ENCODE measurements at regions not wholly inside any gene's neighbourhood (a gene's known extent, or its start where the extent isn't known, plus 50 kb on each side); places are given as distances from the start of the nearest gene placed in this dataset.
"Not testable (repeated sequence)": the region's sequence is repeated elsewhere in the genome, so short reads cannot be mapped to it uniquely, and the experiment has no call there.

- DNase-seq (ENCODE audit: low spot score), result no peak
Observed at GRCh38 chr1:55781003-55781402, 565.8 kb upstream of the USP24 start.

GRCh38 chr1:55777545-55777944 is 562.4 kb upstream of the USP24 start:
- no peak for DNase-seq (ENCODE audit: low spot score)

GRCh38 chr1:55775007-55775406 is 559.8 kb upstream of the USP24 start:
- DNase-seq (ENCODE audit: low spot score), result no peak

- DNase-seq (ENCODE audit: low spot score), result no peak
Observed at GRCh38 chr1:55774446-55774845, 559.3 kb upstream of the USP24 start.

GRCh38 chr1:55773211-55773940 is 558.2 kb upstream of the USP24 start:
- no peak for DNase-seq (ENCODE audit: low spot score)

- no peak for DNase-seq (ENCODE audit: low spot score)
Observed at GRCh38 chr1:55768327-55768952, 553.3 kb upstream of the USP24 start.

- DNase-seq (ENCODE audit: low spot score), result no peak
Observed at GRCh38 chr1:55767171-55767570, 552.0 kb upstream of the USP24 start.

GRCh38 chr1:55765505-55765904 is 550.3 kb upstream of the USP24 start:
- DNase-seq (ENCODE audit: low spot score), result not testable (repeated sequence)

GRCh38 chr1:55751776-55752175 is 536.6 kb upstream of the USP24 start:
- DNase-seq (ENCODE audit: low spot score), result no peak

- DNase-seq (ENCODE audit: low spot score), result no peak
Observed at GRCh38 chr1:55750628-55750995, 535.4 kb upstream of the USP24 start.

- DNase-seq (ENCODE audit: low spot score), result no peak
Observed at GRCh38 chr1:55749975-55750627, 534.9 kb upstream of the USP24 start.

GRCh38 chr1:55747408-55747841 is 532.3 kb upstream of the USP24 start:
- DNase-seq (ENCODE audit: low spot score), result no peak

GRCh38 chr1:55746710-55747109 is 531.5 kb upstream of the USP24 start:
- DNase-seq (ENCODE audit: low spot score), result no peak

- no peak for DNase-seq (ENCODE audit: low spot score)
Observed at GRCh38 chr1:55741516-55741915, 526.4 kb upstream of the USP24 start.

GRCh38 chr1:55735106-55735505 is 519.9 kb upstream of the USP24 start:
- no peak for DNase-seq (ENCODE audit: low spot score)

- no peak for DNase-seq (ENCODE audit: low spot score)
Observed at GRCh38 chr1:55726994-55727393, 511.8 kb upstream of the USP24 start.

- DNase-seq (ENCODE audit: low spot score), result no peak
Observed at GRCh38 chr1:55725378-55725777, 510.2 kb upstream of the USP24 start.

- DNase-seq (ENCODE audit: low spot score), result no peak
Observed at GRCh38 chr1:55724551-55725325, 509.6 kb upstream of the USP24 start.

- DNase-seq (ENCODE audit: low spot score), result no peak
Observed at GRCh38 chr1:55723001-55723400, 507.8 kb upstream of the USP24 start.

- no peak for DNase-seq (ENCODE audit: low spot score)
Observed at GRCh38 chr1:55720261-55720660, 505.1 kb upstream of the USP24 start.

- no peak for DNase-seq (ENCODE audit: low spot score)
Observed at GRCh38 chr1:55718758-55719671, 503.9 kb upstream of the USP24 start.

All from Ammon's horn (tissue), 1 donor.